Nephron (organoid): ENCODE measurements at regions not wholly inside any gene's neighbourhood (a gene's known extent, or its start where the extent isn't known, plus 50 kb on each side); places are given as distances from the start of the nearest gene placed in this dataset.

Source experiments
- H3K27ac Mint-ChIP-seq, 3 experiments: 2 replicates each; pipeline ENCODE4 v1.8.0; 2020; ENCODE audit warnings: mixed read lengths in 3 of 3, mild to moderate bottlenecking in 2 of 3, moderate library complexity in 1 of 3
- H3K27me3 Mint-ChIP-seq: 2 replicates; pipeline ENCODE4 v1.8.0; 2021; ENCODE audit warnings: low read depth, mild to moderate bottlenecking, moderate library complexity, mixed read lengths
- H3K36me3 Mint-ChIP-seq: 2 replicates; pipeline ENCODE4 v1.8.0; 2020; ENCODE audit warnings: low read depth, mixed read lengths
- H3K4me1 Mint-ChIP-seq: 2 replicates; pipeline ENCODE4 v1.8.0; 2020; ENCODE audit warnings: mixed read lengths
- H3K4me3 Mint-ChIP-seq, 3 experiments: 2 replicates each; pipeline ENCODE4 v1.8.0; 2020; ENCODE audit warnings: mild to moderate bottlenecking in 3 of 3, mixed read lengths in 3 of 3, moderate library complexity in 2 of 3
- H3K9me3 Mint-ChIP-seq: 2 replicates; pipeline ENCODE4 v1.8.0; 2020; ENCODE audit warnings: mixed read lengths
- CTCF ChIP-seq, 3 experiments: fragments of 200-600 bp; sonication (generic); IDR thresholded peaks; one replicate each; pipeline ENCODE4 v1.5.0; 2021; ENCODE audit warnings: antibody characterized with exemption in 3 of 3; ENCODE audit not compliant: unreplicated experiment in 3 of 3

DNA sequence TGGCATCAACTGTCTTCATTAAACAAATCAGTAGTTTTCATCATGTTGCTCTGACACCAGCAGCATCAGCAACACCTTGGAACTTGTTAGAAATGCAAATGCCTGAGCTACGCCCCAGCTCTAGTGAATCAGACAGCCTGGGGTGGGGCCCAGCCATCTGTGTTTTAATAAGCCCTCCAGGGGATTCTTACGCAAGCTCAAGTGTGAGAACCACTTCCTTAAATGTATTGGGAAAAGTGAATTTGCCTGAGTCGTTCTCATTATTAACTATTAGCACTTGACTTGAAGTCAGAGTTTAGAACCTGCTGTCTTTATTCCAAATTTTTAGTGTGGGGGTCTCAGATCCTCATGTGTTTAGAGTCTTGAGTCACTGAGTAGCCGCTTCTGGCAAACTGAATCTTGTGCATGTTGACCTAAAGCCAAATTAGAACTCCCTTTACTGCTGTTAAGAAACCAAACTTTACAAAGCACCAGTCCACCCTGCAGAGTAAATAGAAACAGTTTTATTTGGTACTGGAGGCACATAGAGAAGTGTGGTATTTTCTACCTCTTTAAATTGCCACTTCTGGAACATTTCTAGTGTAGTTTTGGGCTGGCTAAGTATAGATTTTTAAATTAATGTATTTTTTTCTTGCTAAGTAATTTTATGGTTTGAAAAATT lies 137.4 kb upstream of the COX10 start:
- Mint-ChIP-seq H3K36me3 (peaks cover 3% of the 10 kb centered on the region), H3K9me3 (no peaks in the 10 kb centered on the region), H3K4me1 (no peaks in the 10 kb centered on the region), H3K27ac (no peak overlapping the region), H3K27me3 (no peaks in the 10 kb centered on the region), H3K4me3 (no peak overlapping the region)
- no peak for TF ChIP-seq CTCF (IDR thresholded peaks at IDR 0.05; ENCODE audit: unreplicated experiment in 3 of 3)

GRCh38 chr17:13933441-13934276 lies 135.6 kb upstream of the COX10 start:
- no peak overlapping the region for H3K27ac Mint-ChIP-seq
- H3K36me3 Mint-ChIP-seq = peaks cover 3% of the 10 kb centered on the region
- peaks cover 3% of the 10 kb centered on the region for H3K9me3 Mint-ChIP-seq
- no peak overlapping the region for H3K4me3 Mint-ChIP-seq
- no peak for TF ChIP-seq CTCF (IDR thresholded peaks at IDR 0.05; ENCODE audit: unreplicated experiment in 3 of 3)
- H3K4me1 Mint-ChIP-seq = no peaks in the 10 kb centered on the region
- H3K27me3 Mint-ChIP-seq = no peaks in the 10 kb centered on the region

- H3K27me3 Mint-ChIP-seq = no peaks in the 10 kb centered on the region
- H3K27ac Mint-ChIP-seq = no peak overlapping the region
- H3K36me3 Mint-ChIP-seq = peaks cover 20% of the 10 kb centered on the region
- peaks cover 25% of the 10 kb centered on the region for H3K9me3 Mint-ChIP-seq
- H3K4me3 Mint-ChIP-seq = no peak overlapping the region
- H3K4me1 Mint-ChIP-seq = no peaks in the 10 kb centered on the region
- TF ChIP-seq CTCF (IDR thresholded peaks at IDR 0.05; ENCODE audit: unreplicated experiment in 3 of 3) = no peak
These were observed 130.1 kb upstream of the COX10 start for GRCh38 chr17:13939222-13939621.

DNA sequence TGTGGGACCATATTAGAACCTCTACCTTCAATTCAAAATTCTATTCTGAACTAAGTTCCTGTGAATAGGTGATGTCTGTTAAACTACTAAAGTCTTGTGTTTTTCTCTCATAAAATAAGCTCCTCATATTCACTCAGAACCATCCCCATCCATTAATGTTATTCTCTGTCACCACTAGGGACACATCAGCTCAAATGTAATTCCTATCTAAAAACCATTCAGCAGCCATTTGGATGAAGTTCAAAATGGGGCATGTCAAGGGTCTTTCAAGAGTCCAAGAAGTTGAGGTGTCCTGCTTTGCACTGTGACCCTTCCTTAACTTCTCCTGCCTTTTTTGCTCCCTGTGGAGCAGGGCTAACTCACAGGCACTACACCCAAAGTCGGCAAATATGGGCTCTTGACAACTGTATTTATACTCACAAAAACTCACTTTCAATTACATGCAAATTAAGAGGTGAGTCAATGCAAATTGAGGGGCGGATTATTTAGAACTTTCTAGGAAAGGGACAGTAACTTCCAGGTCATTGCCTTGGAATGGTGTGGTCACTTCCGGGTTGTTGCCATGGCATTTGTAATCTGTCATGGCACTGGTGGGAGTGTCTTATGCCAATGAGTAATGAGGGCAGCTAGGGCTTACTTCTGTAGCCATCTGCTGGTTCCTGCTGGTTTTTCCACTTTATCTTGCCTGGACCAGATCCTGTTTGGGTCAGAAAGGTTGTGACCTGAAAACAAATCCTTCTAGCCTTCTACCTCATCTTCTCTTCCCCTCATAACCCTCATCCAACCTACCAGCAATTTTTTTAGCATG lies 128.2 kb upstream of the COX10 start:
- peaks cover 4% of the 10 kb centered on the region for H3K27me3 Mint-ChIP-seq
- no peak overlapping the region for H3K4me3 Mint-ChIP-seq
- peaks cover 25% of the 10 kb centered on the region for H3K9me3 Mint-ChIP-seq
- no peak overlapping the region for H3K27ac Mint-ChIP-seq
- H3K36me3 Mint-ChIP-seq = peaks cover 22% of the 10 kb centered on the region
- no peaks in the 10 kb centered on the region for H3K4me1 Mint-ChIP-seq
- no peak for TF ChIP-seq CTCF (IDR thresholded peaks at IDR 0.05; ENCODE audit: unreplicated experiment in 3 of 3)

DNA sequence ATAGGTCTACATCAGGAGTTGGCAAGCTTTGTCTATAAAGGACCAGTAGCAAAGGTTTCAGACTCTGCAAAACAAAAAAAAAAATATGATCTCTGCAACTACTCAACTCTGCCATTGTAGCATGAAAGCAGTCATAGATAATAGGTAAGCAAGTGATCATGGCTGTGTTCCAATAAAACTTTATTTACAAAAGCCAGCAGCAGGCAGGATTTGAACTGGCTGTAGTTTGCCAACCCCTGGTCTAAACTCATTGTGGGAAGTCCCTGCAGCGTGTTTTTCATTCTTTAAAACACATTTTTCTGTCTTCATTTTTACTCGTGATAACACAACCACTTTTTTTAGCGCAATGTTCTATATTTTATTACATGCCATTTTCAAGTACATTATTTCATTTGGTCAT lies 127.5 kb upstream of the COX10 start:
- Mint-ChIP-seq H3K27ac (no peak overlapping the region), H3K36me3 (peaks cover 22% of the 10 kb centered on the region), H3K27me3 (peaks cover 4% of the 10 kb centered on the region), H3K4me1 (no peaks in the 10 kb centered on the region), H3K4me3 (no peak overlapping the region), H3K9me3 (peaks cover 25% of the 10 kb centered on the region)
- TF ChIP-seq CTCF (IDR thresholded peaks at IDR 0.05; ENCODE audit: unreplicated experiment in 3 of 3) = no peak
